Right ventricle myocardium inferior (tissue), 1 donor: ENCODE measurements at regions not wholly inside any gene's neighbourhood (a gene's known extent, or its start where the extent isn't known, plus 50 kb on each side); places are given as distances from the start of the nearest gene placed in this dataset.
"Not testable (repeated sequence)": the region's sequence is repeated elsewhere in the genome, so short reads cannot be mapped to it uniquely, and the experiment has no call there.

Experiments
- ATAC-seq: fragments of 200-7000 bp; cut with Tn5 transposase; one replicate; pipeline ENCODE4 v1.9.1; 2020; ENCODE audit warnings: mild to moderate bottlenecking, moderate library complexity
- DNase-seq: peaks from one replicate; pipeline ENCODE4 v3.0.0; 2021; ENCODE audit errors: missing footprints
- intact Hi-C: fragments of 100-400 bp; cut with DNase I; formaldehyde crosslinking; loops from one replicate; pipeline ENCODE4 v1.11.0; 2022
- donor health status: DM: no; HTN: yes; CAD: no; lungs with severe emphysema.

GRCh38 chr6:47403801-47404200 lies 73.8 kb upstream of the CD2AP start:
- intact Hi-C loops: no loop called here
- ATAC-seq (no peak), DNase-seq (no peak)

- ATAC-seq: no peak
- intact Hi-C loops: no loop called here
- DNase-seq: no peak
Observed at GRCh38 chr6:47404435-47404834, 73.2 kb upstream of the CD2AP start.

GRCh38 chr6:47405273-47405672 lies 72.3 kb upstream of the CD2AP start:
- DNase-seq (no peak), ATAC-seq (no peak)
- intact Hi-C loops: no loop called here

- intact Hi-C loops: no loop called here
- no peak for ATAC-seq
Observed at GRCh38 chr6:47407300-47408281, 70.0 kb upstream of the CD2AP start.

GRCh38 chr6:47413752-47414422 lies 63.7 kb upstream of the CD2AP start:
- ATAC-seq (peak; percentile 87), DNase-seq (no peak)
- intact Hi-C loops: loop anchor here (2.0 to 10.0 kb wide), 4 partner anchors 191 to 367 kb away; no protein-coding TSS in a partner anchor

More at GRCh38 chr6:47407300-47408281, 70.0 kb upstream of the CD2AP start:
- DNase-seq: no peak

- DNase-seq (no peak), ATAC-seq (no peak)
- intact Hi-C loops: loop anchor here (2.0 to 10.0 kb wide), 5 partner anchors 63 to 366 kb away; partner anchors contain the start of gene CD2AP
Observed at GRCh38 chr6:47414423-47415167, 63.0 kb upstream of the CD2AP start.

GRCh38 chr6:47416396-47417345 lies 60.9 kb upstream of the CD2AP start:
- intact Hi-C loops: loop anchor here (5.0 to 10.0 kb wide), 2 partner anchors 61 to 188 kb away; partner anchors contain the start of gene CD2AP
- ATAC-seq (no peak), DNase-seq (no peak)

- intact Hi-C loops: loop anchor here (5.0 to 10.0 kb wide), 2 partner anchors 58 to 185 kb away; partner anchors contain the start of gene CD2AP
- no peak for DNase-seq
- no peak for ATAC-seq
Observed at GRCh38 chr6:47419621-47420020, 58.0 kb upstream of the CD2AP start.

GRCh38 chr6:47420394-47421371 lies 56.9 kb upstream of the CD2AP start:
- DNase-seq (no peak), ATAC-seq (no peak)
- intact Hi-C loops: no loop called here

GRCh38 chr6:47423079-47423478 lies 54.5 kb upstream of the CD2AP start:
- intact Hi-C loops: no loop called here
- no peak for ATAC-seq

GRCh38 chr6:47424436-47424836 lies 53.2 kb upstream of the CD2AP start:
- ATAC-seq (no peak), DNase-seq (no peak)
- intact Hi-C loops: no loop called here

More at GRCh38 chr6:47423079-47423478, 54.5 kb upstream of the CD2AP start:
- DNase-seq: no peak

- ATAC-seq, DNase-seq, intact Hi-C loops: not testable (repeated sequence)
Observed at GRCh38 chr6:47425724-47426123, 51.9 kb upstream of the CD2AP start.

GRCh38 chr6:47426524-47427302 lies 50.9 kb upstream of the CD2AP start:
- no peak for ATAC-seq
- intact Hi-C loops: no loop called here
- DNase-seq: no peak

GRCh38 chr6:47427680-47428079 lies 49.9 kb upstream of the CD2AP start:
- intact Hi-C loops: no loop called here
- no peak for ATAC-seq

More at GRCh38 chr6:47427680-47428079, 49.9 kb upstream of the CD2AP start:
- DNase-seq: no peak
